Neural progenitor cell (in vitro differentiated cells): ENCODE measurements at regions not wholly inside any gene's neighbourhood (a gene's known extent, or its start where the extent isn't known, plus 50 kb on each side); places are given as distances from the start of the nearest gene placed in this dataset.

Experiments used
- DNase-seq: peaks from one replicate; pipeline ENCODE4 v3.0.0-alpha.2; 2016; ENCODE audit warnings: low spot score
- H2AFZ ChIP-seq: fragments of 200-600 bp; sonication (generic); replicated peaks from 2 replicates; pipeline ENCODE4 v1.6.1; 2016; ENCODE audit warnings: antibody characterized with exemption
- H3F3A ChIP-seq: fragments of 200-600 bp; sonication (generic); 2 replicates; pipeline ENCODE4 v1.6.1; 2016; ENCODE audit warnings: antibody characterized with exemption, low read depth
- H3K27ac ChIP-seq: fragments of 200-600 bp; sonication (generic); 2 replicates; pipeline ENCODE4 v1.5.1; 2016; ENCODE audit warnings: mild to moderate bottlenecking
- H3K27me3 ChIP-seq: fragments of 200-600 bp; sonication (generic); 2 replicates; pipeline ENCODE4 v1.6.1; 2016; ENCODE audit warnings: mild to moderate bottlenecking, moderate library complexity
- H3K36me3 ChIP-seq: fragments of 200-600 bp; sonication (generic); 2 replicates; pipeline ENCODE4 v1.5.1; 2016
- H3K4me1 ChIP-seq: fragments of 200-600 bp; sonication (generic); 2 replicates; pipeline ENCODE4 v1.6.1; 2016; ENCODE audit warnings: mixed run types
- H3K4me2 ChIP-seq: fragments of 200-600 bp; sonication (generic); 2 replicates; pipeline ENCODE4 v1.6.1; 2016
- H3K4me3 ChIP-seq: fragments of 200-600 bp; sonication (generic); 2 replicates; pipeline ENCODE4 v1.5.1; 2016
- H3K79me2 ChIP-seq: fragments of 200-600 bp; sonication (generic); 2 replicates; pipeline ENCODE4 v1.6.1; 2016; ENCODE audit warnings: low read depth
- H3K9ac ChIP-seq: fragments of 200-600 bp; sonication (generic); 2 replicates; pipeline ENCODE4 v1.6.1; 2016
- H3K9me3 ChIP-seq: fragments of 200-600 bp; sonication (generic); 2 replicates; pipeline ENCODE4 v1.5.1; 2016; ENCODE audit warnings: low read depth
- H4K20me1 ChIP-seq: fragments of 200-600 bp; sonication (generic); 2 replicates; pipeline ENCODE4 v1.6.1; 2016; ENCODE audit warnings: low read depth
- H3K27ac Mint-ChIP-seq: 3 replicates; pipeline ENCODE4 v1.8.0; 2021; ENCODE audit warnings: mixed read lengths
- H3K27me3 Mint-ChIP-seq: 2 replicates; pipeline ENCODE4 v1.8.0; 2022; ENCODE audit warnings: low read depth, mild to moderate bottlenecking, inconsistent platforms, moderate library complexity, mixed read lengths; ENCODE audit not compliant: insufficient read depth
- H3K36me3 Mint-ChIP-seq: 3 replicates; pipeline ENCODE4 v1.8.0; 2021; ENCODE audit warnings: mixed read lengths
- H3K4me1 Mint-ChIP-seq: 3 replicates; pipeline ENCODE4 v1.8.0; 2021; ENCODE audit warnings: mixed read lengths
- H3K4me3 Mint-ChIP-seq: 3 replicates; pipeline ENCODE4 v1.8.0; 2021; ENCODE audit warnings: mild to moderate bottlenecking, moderate library complexity, mixed read lengths
- H3K9me3 Mint-ChIP-seq: 3 replicates; pipeline ENCODE4 v1.8.0; 2020; ENCODE audit warnings: mixed read lengths
- EZH2 ChIP-seq: fragments of 200-600 bp; sonication (generic); IDR thresholded peaks from 2 replicates; pipeline ENCODE4 v1.6.1; 2017; ENCODE audit warnings: antibody characterized with exemption, mild to moderate bottlenecking, moderate library complexity
- EZH2phosphoT487 ChIP-seq: fragments of 200-600 bp; sonication (generic); IDR thresholded peaks from 2 replicates; pipeline ENCODE4 v1.6.1; 2017; ENCODE audit warnings: antibody characterized with exemption
- TF ChIP-seq, protein P1 (sequence below): fragments of 200-600 bp; sonication (generic); IDR thresholded peaks from 2 replicates; pipeline ENCODE4 v1.5.1; 2017; ENCODE audit warnings: antibody characterized with exemption, mild to moderate bottlenecking

DNA sequence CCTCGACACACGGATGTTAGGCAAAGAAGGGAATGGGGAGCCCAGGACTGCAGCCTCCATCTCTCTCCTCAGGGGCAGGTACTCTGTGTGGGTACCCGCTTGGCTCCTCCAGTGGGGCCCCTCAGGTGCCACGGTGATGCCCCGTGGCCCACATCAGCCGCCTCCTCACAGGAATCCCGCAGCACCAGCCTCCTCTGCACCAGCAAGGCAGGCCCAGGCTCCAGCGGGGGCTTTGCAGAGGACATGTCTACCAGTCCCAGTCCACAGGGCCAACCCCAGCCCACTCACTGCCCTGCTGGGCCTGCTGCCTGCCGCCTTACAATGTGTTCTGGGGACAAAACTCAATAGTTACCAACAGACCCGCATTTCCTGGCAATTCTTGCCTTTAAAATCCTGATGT lies 61.6 kb upstream of the ADGRA1 start:
- Mint-ChIP-seq H3K9me3 (peaks cover 6% of the 10 kb centered on the region), H3K4me1 (peaks cover 38% of the 10 kb centered on the region), H3K36me3 (peaks cover 2% of the 10 kb centered on the region), H3K27me3 (peaks cover 21% of the 10 kb centered on the region), H3K4me3 (no peak overlapping the region), H3K27ac (no peak overlapping the region)
- peaks cover 27% of the 10 kb centered on the region for H3K4me1 ChIP-seq
- H4K20me1 ChIP-seq: no peaks in the 10 kb centered on the region
- TF ChIP-seq EZH2phosphoT487 (no peak), EZH2 (no peak)
- TF ChIP-seq, protein P1, sequence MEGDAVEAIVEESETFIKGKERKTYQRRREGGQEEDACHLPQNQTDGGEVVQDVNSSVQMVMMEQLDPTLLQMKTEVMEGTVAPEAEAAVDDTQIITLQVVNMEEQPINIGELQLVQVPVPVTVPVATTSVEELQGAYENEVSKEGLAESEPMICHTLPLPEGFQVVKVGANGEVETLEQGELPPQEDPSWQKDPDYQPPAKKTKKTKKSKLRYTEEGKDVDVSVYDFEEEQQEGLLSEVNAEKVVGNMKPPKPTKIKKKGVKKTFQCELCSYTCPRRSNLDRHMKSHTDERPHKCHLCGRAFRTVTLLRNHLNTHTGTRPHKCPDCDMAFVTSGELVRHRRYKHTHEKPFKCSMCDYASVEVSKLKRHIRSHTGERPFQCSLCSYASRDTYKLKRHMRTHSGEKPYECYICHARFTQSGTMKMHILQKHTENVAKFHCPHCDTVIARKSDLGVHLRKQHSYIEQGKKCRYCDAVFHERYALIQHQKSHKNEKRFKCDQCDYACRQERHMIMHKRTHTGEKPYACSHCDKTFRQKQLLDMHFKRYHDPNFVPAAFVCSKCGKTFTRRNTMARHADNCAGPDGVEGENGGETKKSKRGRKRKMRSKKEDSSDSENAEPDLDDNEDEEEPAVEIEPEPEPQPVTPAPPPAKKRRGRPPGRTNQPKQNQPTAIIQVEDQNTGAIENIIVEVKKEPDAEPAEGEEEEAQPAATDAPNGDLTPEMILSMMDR: no peak
- H3K4me2 ChIP-seq: no peak overlapping the region
- no peak overlapping the region for H3K27ac ChIP-seq
- no peak overlapping the region for H3K4me3 ChIP-seq
- H3K79me2 ChIP-seq: no peaks in the 10 kb centered on the region
- H3K9ac ChIP-seq: no peak overlapping the region
- H3K36me3 ChIP-seq: no peaks in the 10 kb centered on the region
- H2AFZ ChIP-seq: no peak overlapping the region
- peaks cover 60% of the 10 kb centered on the region for H3K27me3 ChIP-seq
- no peaks in the 10 kb centered on the region for H3K9me3 ChIP-seq
- H3F3A ChIP-seq: no peaks in the 10 kb centered on the region
- no peak for DNase-seq

DNA sequence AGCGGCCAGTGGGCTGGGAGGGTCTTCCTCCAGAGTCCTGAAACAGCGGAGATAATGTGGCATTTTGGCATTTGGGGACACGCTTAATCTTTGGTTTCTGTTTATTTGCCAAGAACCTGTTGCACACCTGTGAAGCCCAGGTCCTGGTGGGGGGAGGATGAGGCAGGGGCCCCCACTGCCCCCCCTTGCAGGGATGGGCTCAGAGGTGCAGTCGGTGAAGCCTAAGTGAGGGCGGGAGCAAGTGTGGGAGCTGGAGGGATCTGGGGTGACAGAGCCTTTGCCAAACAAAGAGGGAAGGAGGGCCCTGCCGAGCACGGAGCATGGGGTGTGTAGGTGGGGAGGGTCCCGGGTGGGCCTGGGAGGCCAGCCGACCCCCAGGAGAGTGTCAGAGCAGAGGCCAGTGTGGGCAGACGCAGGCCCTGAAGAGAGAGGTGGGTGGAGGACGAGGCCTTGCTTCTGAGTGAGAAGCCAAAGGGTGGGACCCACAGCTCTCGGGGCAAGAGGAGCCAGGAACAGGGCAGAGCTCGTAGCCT lies 62.1 kb upstream of the ADGRA1 start:
- Mint-ChIP-seq H3K27me3 (peaks cover 17% of the 10 kb centered on the region), H3K27ac (no peak overlapping the region), H3K9me3 (peaks cover 6% of the 10 kb centered on the region), H3K4me3 (no peak overlapping the region), H3K4me1 (peaks cover 32% of the 10 kb centered on the region), H3K36me3 (peaks cover 2% of the 10 kb centered on the region)
- H3K9ac ChIP-seq: no peak overlapping the region
- H3F3A ChIP-seq: no peaks in the 10 kb centered on the region
- H4K20me1 ChIP-seq: no peaks in the 10 kb centered on the region
- H3K27ac ChIP-seq: no peak overlapping the region
- H3K9me3 ChIP-seq: no peaks in the 10 kb centered on the region
- no peaks in the 10 kb centered on the region for H3K79me2 ChIP-seq
- H3K27me3 ChIP-seq: peaks cover 54% of the 10 kb centered on the region
- DNase-seq: no peak
- H3K4me2 ChIP-seq: no peak overlapping the region
- H2AFZ ChIP-seq: no peak overlapping the region
- H3K36me3 ChIP-seq: no peaks in the 10 kb centered on the region
- H3K4me3 ChIP-seq: no peak overlapping the region
- H3K4me1 ChIP-seq: peaks cover 22% of the 10 kb centered on the region
- TF ChIP-seq EZH2 (no peak), EZH2phosphoT487 (no peak)
- TF ChIP-seq, protein P1: no peak

DNA sequence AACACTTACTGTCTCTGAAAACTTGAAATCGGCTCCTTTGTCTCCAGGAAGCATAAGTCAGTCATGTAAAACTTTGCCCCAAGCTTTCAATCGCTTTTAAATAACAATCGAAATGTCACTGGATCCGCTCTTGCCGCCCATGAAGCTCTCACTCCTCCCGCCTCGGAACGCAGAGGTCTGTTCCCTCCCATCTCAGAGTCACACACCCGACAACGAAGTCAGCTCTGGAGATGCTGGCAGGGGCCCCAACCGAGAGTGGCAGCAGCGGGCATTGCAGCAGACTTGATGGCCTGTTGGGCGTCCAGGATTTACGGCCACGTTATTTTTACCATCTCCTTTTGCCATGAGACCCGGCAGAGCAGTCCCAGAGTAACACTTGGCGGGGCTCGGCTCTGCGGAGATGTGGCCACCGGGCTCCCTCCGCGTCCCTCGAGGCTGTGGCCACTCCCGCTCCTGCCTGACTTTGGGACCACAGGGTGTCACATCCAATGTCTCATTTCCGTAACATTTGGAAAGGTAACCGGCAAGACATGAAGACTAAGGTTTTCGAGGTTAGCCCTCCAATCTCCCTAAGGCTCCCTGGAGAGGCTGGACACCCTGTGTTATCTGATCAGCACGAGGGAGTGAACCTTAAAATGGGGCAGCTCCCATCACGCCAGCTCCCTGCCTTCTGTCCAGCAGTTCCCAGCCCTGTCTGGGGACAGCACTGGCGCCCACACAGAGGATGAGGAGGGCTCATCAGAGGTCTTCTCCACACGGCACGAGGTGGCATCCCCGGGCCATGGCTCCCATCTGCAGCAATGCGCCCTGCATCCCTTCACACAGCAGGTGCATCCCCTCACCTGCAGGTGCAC lies 62.8 kb upstream of the ADGRA1 start:
- TF ChIP-seq EZH2phosphoT487: no peak
- TF ChIP-seq EZH2: no peak
- TF ChIP-seq, protein P1: no peak
- no peak overlapping the region for H3K4me3 Mint-ChIP-seq
- H2AFZ ChIP-seq: peak overlapping the region; percentile 81
- no peak overlapping the region for H3K9ac ChIP-seq
- H3K27me3 Mint-ChIP-seq: peaks cover 14% of the 10 kb centered on the region
- no peaks in the 10 kb centered on the region for H3K36me3 ChIP-seq
- peak; percentile 31 for DNase-seq
- no peaks in the 10 kb centered on the region for H3F3A ChIP-seq
- H4K20me1 ChIP-seq: no peaks in the 10 kb centered on the region
- peak overlapping the region; percentile 7 for H3K4me2 ChIP-seq
- H3K4me1 ChIP-seq: peaks cover 18% of the 10 kb centered on the region
- H3K4me1 Mint-ChIP-seq: peaks cover 28% of the 10 kb centered on the region
- no peaks in the 10 kb centered on the region for H3K79me2 ChIP-seq
- no peak overlapping the region for H3K27ac Mint-ChIP-seq
- no peaks in the 10 kb centered on the region for H3K9me3 ChIP-seq
- H3K27me3 ChIP-seq: peaks cover 47% of the 10 kb centered on the region
- no peak overlapping the region for H3K4me3 ChIP-seq
- peaks cover 6% of the 10 kb centered on the region for H3K9me3 Mint-ChIP-seq
- peaks cover 2% of the 10 kb centered on the region for H3K36me3 Mint-ChIP-seq
- H3K27ac ChIP-seq: no peak overlapping the region
